Thyroid gland (tissue), 4 donors: ENCODE measurements at regions not wholly inside any gene's neighbourhood (a gene's known extent, or its start where the extent isn't known, plus 50 kb on each side); places are given as distances from the start of the nearest gene placed in this dataset.

ENCODE experiments used
- DNase-seq, 2 donors: peaks; one replicate each; pipeline ENCODE4 v3.0.0-alpha.2; 2019
- H3K27ac ChIP-seq, 3 donors: fragments of 200-600 bp; sonication (generic); 1 replicate in 2 of 3; 2 replicates in 1 of 3; pipeline ENCODE4 v1.5.1; 2016 to 2019; ENCODE audit warnings: mild to moderate bottlenecking in 1 of 3, moderate library complexity in 1 of 3
- H3K27me3 ChIP-seq: fragments of 200-600 bp; sonication (generic); one replicate; pipeline ENCODE4 v1.5.1; 2019
- H3K36me3 ChIP-seq, 2 donors: fragments of 200-600 bp; sonication (generic); one replicate each; pipeline ENCODE4 v1.5.1; 2016 to 2019
- H3K4me1 ChIP-seq, 2 donors: fragments of 200-600 bp; sonication (generic); one replicate each; pipeline ENCODE4 v1.5.1; 2017 to 2019
- H3K4me3 ChIP-seq, 3 donors: fragments of 200-600 bp; sonication (generic); replicated peaks in 1 of 3; 1 replicate in 2 of 3; 2 replicates in 1 of 3; pipeline ENCODE4 v1.5.1; 2016; ENCODE audit warnings: mild to moderate bottlenecking in 1 of 3
- H3K9me3 ChIP-seq: fragments of 200-600 bp; sonication (generic); one replicate; pipeline ENCODE4 v1.5.1; 2017
- POLR2A ChIP-seq, 2 donors: fragments of 450-650 bp; IDR thresholded peaks; one replicate each; pipeline ENCODE4 v1.6.1; 2017; ENCODE audit warnings: antibody characterized with exemption in 2 of 2, mild to moderate bottlenecking in 2 of 2, moderate library complexity in 1 of 2
- WGBS, 2 donors: methylation state at CpG; one replicate each; pipeline ENCODE4 v1.1.5; 2017; 5-methylcytosine and 5-hydroxymethylcytosine counted together
- intact Hi-C: fragments of 100-400 bp; cut with DNase I; formaldehyde crosslinking; loops from one replicate; pipeline ENCODE4 v1.15.1; 2023
- TF ChIP-seq, protein P1 (sequence below), 6 experiments: fragments of 200-600 bp in 3 of 6; fragments of 450-650 bp in 3 of 6; sonication (generic) in 3 of 6; IDR thresholded peaks; one replicate each; pipeline ENCODE4 v1.5.1; 2016 to 2019; ENCODE audit warnings: antibody characterized with exemption in 6 of 6, mild to moderate bottlenecking in 2 of 6, inconsistent platforms in 1 of 6, moderate library complexity in 1 of 6

DNA sequence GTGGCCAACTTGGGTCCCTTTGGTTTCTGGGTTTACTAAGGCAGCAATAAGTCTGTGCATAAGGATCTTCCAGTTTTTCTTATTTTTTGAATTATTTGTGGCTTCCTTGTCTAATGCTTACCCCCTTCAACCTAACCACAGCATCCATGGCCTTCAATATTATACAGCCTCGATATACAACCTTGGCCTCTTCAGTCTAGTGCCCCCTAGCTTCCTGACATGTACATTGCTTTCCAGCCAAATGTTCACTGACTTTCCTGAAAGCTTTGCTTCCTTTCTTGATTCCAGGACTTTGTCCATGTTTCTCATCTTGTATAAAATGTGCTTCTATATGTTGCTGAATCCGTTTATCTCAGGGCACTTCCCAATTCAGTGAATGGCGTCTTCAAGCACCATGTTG, 310.1 kb downstream of the OLFM4 start:
- H3K36me3 ChIP-seq, result no peaks in the 10 kb centered on the region
- H3K4me3 ChIP-seq, result no peak overlapping the region
- no peak overlapping the region for H3K27ac ChIP-seq
- H3K27me3 ChIP-seq, result no peaks in the 10 kb centered on the region
- no peaks in the 10 kb centered on the region for H3K4me1 ChIP-seq
- no peak for TF ChIP-seq POLR2A (IDR thresholded peaks at IDR 0.05)
- TF ChIP-seq, protein P1, sequence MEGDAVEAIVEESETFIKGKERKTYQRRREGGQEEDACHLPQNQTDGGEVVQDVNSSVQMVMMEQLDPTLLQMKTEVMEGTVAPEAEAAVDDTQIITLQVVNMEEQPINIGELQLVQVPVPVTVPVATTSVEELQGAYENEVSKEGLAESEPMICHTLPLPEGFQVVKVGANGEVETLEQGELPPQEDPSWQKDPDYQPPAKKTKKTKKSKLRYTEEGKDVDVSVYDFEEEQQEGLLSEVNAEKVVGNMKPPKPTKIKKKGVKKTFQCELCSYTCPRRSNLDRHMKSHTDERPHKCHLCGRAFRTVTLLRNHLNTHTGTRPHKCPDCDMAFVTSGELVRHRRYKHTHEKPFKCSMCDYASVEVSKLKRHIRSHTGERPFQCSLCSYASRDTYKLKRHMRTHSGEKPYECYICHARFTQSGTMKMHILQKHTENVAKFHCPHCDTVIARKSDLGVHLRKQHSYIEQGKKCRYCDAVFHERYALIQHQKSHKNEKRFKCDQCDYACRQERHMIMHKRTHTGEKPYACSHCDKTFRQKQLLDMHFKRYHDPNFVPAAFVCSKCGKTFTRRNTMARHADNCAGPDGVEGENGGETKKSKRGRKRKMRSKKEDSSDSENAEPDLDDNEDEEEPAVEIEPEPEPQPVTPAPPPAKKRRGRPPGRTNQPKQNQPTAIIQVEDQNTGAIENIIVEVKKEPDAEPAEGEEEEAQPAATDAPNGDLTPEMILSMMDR (IDR thresholded peaks at IDR 0.05), result no peak
- intact Hi-C loops, result no loop called here
- H3K9me3 ChIP-seq, result no peaks in the 10 kb centered on the region
- DNase-seq, result no peak
- 90% methylated on average over 3 of the region's 3 CpGs for WGBS, 2 donors

DNA sequence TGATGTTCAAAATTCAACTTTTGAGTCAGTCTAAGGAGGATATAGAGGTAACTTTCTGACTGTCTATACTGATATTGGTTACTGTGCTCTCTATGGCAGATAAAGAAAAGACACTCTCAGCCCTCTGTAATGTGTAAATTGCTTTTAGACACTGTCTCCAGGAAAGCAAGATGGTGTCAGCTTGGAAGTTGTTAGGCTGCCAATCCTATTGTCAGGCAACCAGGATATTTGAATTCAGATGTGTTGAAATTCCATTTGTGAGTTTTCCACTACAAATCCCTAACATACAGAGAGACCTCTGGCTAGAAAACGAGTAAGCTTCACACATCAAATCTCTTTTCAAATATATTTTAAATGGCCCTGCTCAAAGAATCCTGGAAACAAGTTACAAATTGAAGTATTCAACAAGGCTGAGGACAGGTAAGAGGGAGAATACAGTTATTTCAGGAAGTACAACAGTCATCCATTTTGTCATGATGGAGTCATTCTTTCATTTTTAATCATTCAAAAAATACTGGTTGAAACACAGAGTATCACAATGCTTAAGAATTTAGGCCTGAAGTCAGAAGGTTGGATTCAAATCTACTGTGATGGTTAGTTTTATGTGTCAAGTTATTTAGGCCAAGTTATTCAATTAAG, 312.0 kb downstream of the OLFM4 start:
- TF ChIP-seq POLR2A (IDR thresholded peaks at IDR 0.05), result no peak
- TF ChIP-seq, protein P1 (IDR thresholded peaks at IDR 0.05), result no peak
- Histone ChIP-seq H3K27ac (no peak overlapping the region), H3K9me3 (no peaks in the 10 kb centered on the region), H3K4me1 (no peaks in the 10 kb centered on the region), H3K4me3 (no peak overlapping the region), H3K36me3 (no peaks in the 10 kb centered on the region), H3K27me3 (no peaks in the 10 kb centered on the region)
- intact Hi-C loops, result no loop called here
- WGBS, 2 donors, result 88 to 90% methylated on average over 1 of the region's 1 CpG
- no peak for DNase-seq

DNA sequence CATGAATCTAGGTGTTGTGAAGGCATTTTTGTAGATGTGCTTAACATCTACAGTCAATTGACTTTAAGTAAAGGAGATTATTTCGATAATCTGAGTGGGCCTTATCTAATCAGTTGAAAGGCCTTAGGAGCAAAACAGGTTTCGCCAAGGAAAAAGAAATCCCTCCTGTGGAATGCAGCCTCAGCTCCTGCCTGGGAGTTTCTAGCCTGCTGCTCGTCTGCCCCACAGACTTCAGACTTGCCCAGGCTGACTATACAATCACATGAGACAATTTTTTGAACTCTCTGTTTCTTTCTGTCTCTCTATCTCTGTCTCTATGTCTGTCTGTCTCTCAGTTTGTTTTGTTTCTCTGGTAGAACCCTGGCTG, 312.5 kb downstream of the OLFM4 start:
- TF ChIP-seq POLR2A (IDR thresholded peaks at IDR 0.05), result no peak
- TF ChIP-seq, protein P1 (IDR thresholded peaks at IDR 0.05), result no peak
- WGBS, 2 donors, result 74 to 78% methylated on average over 3 of the region's 3 CpGs
- intact Hi-C loops, result no loop called here
- no peak overlapping the region for H3K4me3 ChIP-seq
- no peak for DNase-seq
- H3K9me3 ChIP-seq, result no peaks in the 10 kb centered on the region
- no peaks in the 10 kb centered on the region for H3K4me1 ChIP-seq
- no peaks in the 10 kb centered on the region for H3K36me3 ChIP-seq
- H3K27ac ChIP-seq, result no peak overlapping the region
- H3K27me3 ChIP-seq, result no peaks in the 10 kb centered on the region

DNA sequence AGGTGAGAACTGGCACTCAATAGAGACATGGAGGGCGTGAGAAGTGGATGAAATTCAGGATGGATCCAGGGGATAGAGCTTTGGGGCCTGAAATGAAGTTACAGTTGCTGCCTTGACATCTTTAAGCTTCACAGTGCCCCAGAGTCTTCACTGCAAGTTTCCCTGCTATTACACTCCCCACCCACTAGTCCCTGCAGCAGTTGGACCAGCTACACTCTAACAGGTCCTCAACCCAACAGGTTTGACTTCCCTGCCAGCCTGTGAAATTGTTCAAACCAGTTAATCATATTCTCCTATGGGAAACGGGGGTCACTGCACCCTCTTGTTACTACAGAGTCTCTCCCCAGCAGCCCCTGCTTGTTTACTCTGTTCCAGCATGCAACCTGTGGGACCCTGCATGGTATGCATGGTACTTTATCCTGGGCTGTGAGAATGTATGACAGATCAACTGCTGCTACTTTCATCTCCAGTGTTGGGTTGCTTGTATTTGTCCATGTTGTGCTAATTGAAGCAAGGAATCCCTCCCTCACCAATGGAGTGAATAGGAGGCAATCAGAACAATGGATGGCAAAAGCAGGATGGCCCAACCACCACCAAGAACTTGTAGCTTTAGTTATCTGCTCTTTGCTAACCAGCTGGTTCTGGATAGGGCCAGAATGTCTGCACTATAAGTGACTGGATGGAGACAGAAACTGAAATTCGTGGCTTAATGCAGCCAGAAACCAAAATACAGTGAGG, 314.2 kb downstream of the OLFM4 start:
- WGBS, 2 donors, result 47 to 60% methylated on average over 3 of the region's 3 CpGs
- DNase-seq, result no peak

DNA sequence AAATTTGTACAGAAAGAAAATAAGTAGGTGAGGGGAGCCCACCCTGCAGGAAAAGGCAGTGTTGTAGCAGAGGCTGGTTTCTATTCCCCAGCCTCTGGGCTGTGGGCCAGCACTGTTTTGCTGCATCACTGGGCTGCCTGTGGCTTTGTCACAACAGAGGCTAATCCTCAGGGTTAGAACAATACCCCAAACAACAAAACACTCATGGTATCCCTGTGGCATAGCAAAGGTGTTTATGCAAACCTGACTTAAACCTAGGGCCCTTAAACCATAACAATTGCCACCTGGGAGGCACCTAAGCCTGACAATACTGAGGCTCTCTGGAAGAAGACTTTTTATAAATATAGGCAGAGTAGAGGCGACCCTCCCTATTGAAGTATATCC, 314.7 kb downstream of the OLFM4 start:
- WGBS, 2 donors, result 93 to 95% methylated on average over 1 of the region's 1 CpG
- Histone ChIP-seq H3K4me3 (no peak overlapping the region), H3K36me3 (no peaks in the 10 kb centered on the region), H3K9me3 (no peaks in the 10 kb centered on the region), H3K27me3 (no peaks in the 10 kb centered on the region), H3K27ac (no peak overlapping the region), H3K4me1 (no peaks in the 10 kb centered on the region)
- TF ChIP-seq POLR2A (IDR thresholded peaks at IDR 0.05), result no peak
- TF ChIP-seq, protein P1 (IDR thresholded peaks at IDR 0.05), result no peak
- DNase-seq, result no peak
- intact Hi-C loops, result no loop called here

More for the DNA sequence above, 314.2 kb downstream of the OLFM4 start:
- H3K9me3 ChIP-seq, result no peaks in the 10 kb centered on the region
- no peak overlapping the region for H3K27ac ChIP-seq
- H3K4me3 ChIP-seq, result no peak overlapping the region
- no peaks in the 10 kb centered on the region for H3K36me3 ChIP-seq
- H3K27me3 ChIP-seq, result no peaks in the 10 kb centered on the region
- intact Hi-C loops, result no loop called here
- TF ChIP-seq, protein P1 (IDR thresholded peaks at IDR 0.05), result no peak
- TF ChIP-seq POLR2A (IDR thresholded peaks at IDR 0.05), result no peak
- no peaks in the 10 kb centered on the region for H3K4me1 ChIP-seq
